SK-N-SH treated with all-trans-retinoic acid at 6 μM for 48 hours (cell line): ENCODE measurements at regions not wholly inside any gene's neighbourhood (a gene's known extent, or its start where the extent isn't known, plus 50 kb on each side); places are given as distances from the start of the nearest gene placed in this dataset.

Source experiments
- ATAC-seq: fragments of 200-7000 bp; cut with Tn5 transposase; 3 replicates; pipeline ENCODE4 v1.9.1; 2020; ENCODE audit warnings: mild to moderate bottlenecking, moderate library complexity
- ARNTL ChIP-seq: fragments of 450-650 bp; formaldehyde crosslinking; IDR thresholded peaks from 2 replicates; pipeline ENCODE4 v1.5.0; 2020; ENCODE audit warnings: low read depth, mild to moderate bottlenecking, moderate library complexity, borderline replicate concordance
- BACH2 ChIP-seq: fragments of 250-450 bp; sonication (Bioruptor Pico); IDR thresholded peaks from 2 replicates; pipeline ENCODE4 v1.9.0; 2021; ENCODE audit warnings: mild to moderate bottlenecking, borderline replicate concordance
- CSDC2 ChIP-seq: fragments of 250-450 bp; sonication (Bioruptor Pico); IDR thresholded peaks from 2 replicates; pipeline ENCODE4 v1.5.0; 2020; ENCODE audit warnings: mild to moderate bottlenecking, moderate library complexity
- ESRRG ChIP-seq: fragments of 250-450 bp; sonication (Bioruptor Pico); IDR thresholded peaks from 2 replicates; pipeline ENCODE4 v1.6.1; 2021; ENCODE audit warnings: mild to moderate bottlenecking
- GLIS3 ChIP-seq: fragments of 250-450 bp; sonication (Bioruptor Pico); IDR thresholded peaks from 2 replicates; pipeline ENCODE4 v1.5.0; 2020; ENCODE audit warnings: mild to moderate bottlenecking, moderate library complexity
- ISL1 ChIP-seq: fragments of 250-450 bp; sonication (Bioruptor Pico); IDR thresholded peaks from 2 replicates; pipeline ENCODE4 v2.1.2; 2022; ENCODE audit warnings: mild to moderate bottlenecking, moderate library complexity
- OSR1 ChIP-seq: fragments of 250-450 bp; sonication (Bioruptor Pico); IDR thresholded peaks from 2 replicates; pipeline ENCODE4 v1.8.0; 2022; ENCODE audit warnings: moderate library complexity, mild to moderate bottlenecking, inconsistent platforms
- PPARA ChIP-seq: fragments of 250-450 bp; sonication (Bioruptor Pico); IDR thresholded peaks from 2 replicates; pipeline ENCODE4 v1.5.0; 2020; ENCODE audit warnings: mild to moderate bottlenecking, borderline replicate concordance
- RARB ChIP-seq: fragments of 250-450 bp; sonication (Bioruptor Pico); IDR thresholded peaks from 2 replicates; pipeline ENCODE4 v1.8.0; 2021; ENCODE audit warnings: mild to moderate bottlenecking, moderate library complexity
- SNAI2 ChIP-seq: fragments of 250-450 bp; sonication (Bioruptor Pico); IDR thresholded peaks from 2 replicates; pipeline ENCODE4 v1.5.0; 2020; ENCODE audit warnings: mild to moderate bottlenecking, moderate library complexity
- TCF4 ChIP-seq: fragments of 250-450 bp; sonication (Bioruptor Pico); IDR thresholded peaks from 2 replicates; pipeline ENCODE4 v1.8.0; 2021; ENCODE audit warnings: mild to moderate bottlenecking, moderate library complexity, borderline replicate concordance
- TOX ChIP-seq: fragments of 250-450 bp; sonication (Bioruptor Pico); IDR thresholded peaks from 2 replicates; pipeline ENCODE4 v1.8.0; 2021; ENCODE audit warnings: mild to moderate bottlenecking, moderate library complexity, borderline replicate concordance
- ZC3H10 ChIP-seq: fragments of 250-450 bp; sonication (Bioruptor Pico); IDR thresholded peaks from 2 replicates; pipeline ENCODE4 v1.5.1; 2021; ENCODE audit warnings: mild to moderate bottlenecking, moderate library complexity
- ZFP3 ChIP-seq: fragments of 250-450 bp; sonication (Bioruptor Pico); IDR thresholded peaks from 2 replicates; pipeline ENCODE4 v1.5.0; 2020; ENCODE audit warnings: mild to moderate bottlenecking, moderate library complexity
- ZNF565 ChIP-seq: fragments of 450-650 bp; formaldehyde crosslinking; conservative IDR thresholded peaks from 2 replicates; pipeline ENCODE4 v1.5.0; 2020; ENCODE audit warnings: low read depth, mild to moderate bottlenecking, moderate library complexity
- ZNF70 ChIP-seq: fragments of 450-650 bp; formaldehyde crosslinking; IDR thresholded peaks from 2 replicates; pipeline ENCODE4 v1.5.0; 2020; ENCODE audit warnings: mild to moderate bottlenecking, moderate library complexity
- ZNF8 ChIP-seq: fragments of 450-650 bp; formaldehyde crosslinking; IDR thresholded peaks from 2 replicates; pipeline ENCODE4 v1.5.0; 2020; ENCODE audit warnings: mild to moderate bottlenecking, moderate library complexity
- TF ChIP-seq, protein P1 (sequence below): fragments of 250-450 bp; sonication (Bioruptor Pico); IDR thresholded peaks from 2 replicates; pipeline ENCODE4 v1.5.0; 2020; ENCODE audit warnings: mild to moderate bottlenecking, moderate library complexity
- TF ChIP-seq, protein P2 (sequence below): fragments of 250-450 bp; sonication (Bioruptor Pico); IDR thresholded peaks from 2 replicates; pipeline ENCODE4 v1.5.1; 2020; ENCODE audit warnings: low read depth, mild to moderate bottlenecking, moderate library complexity
- TF ChIP-seq, protein P3 (sequence below): fragments of 250-450 bp; sonication (Bioruptor Pico); IDR thresholded peaks from 2 replicates; pipeline ENCODE4 v1.8.0; 2020; ENCODE audit warnings: mild to moderate bottlenecking, moderate library complexity, borderline replicate concordance
- TF ChIP-seq, protein P4 (sequence below): fragments of 250-450 bp; sonication (Bioruptor Pico); IDR thresholded peaks from 2 replicates; pipeline ENCODE4 v1.5.1; 2021; ENCODE audit warnings: mild to moderate bottlenecking, moderate library complexity
- TF ChIP-seq, protein P5 (sequence below): fragments of 250-450 bp; sonication (Bioruptor Pico); IDR thresholded peaks from 2 replicates; pipeline ENCODE4 v1.8.0; 2021; ENCODE audit warnings: low read depth, mild to moderate bottlenecking, moderate library complexity, borderline replicate concordance

DNA sequence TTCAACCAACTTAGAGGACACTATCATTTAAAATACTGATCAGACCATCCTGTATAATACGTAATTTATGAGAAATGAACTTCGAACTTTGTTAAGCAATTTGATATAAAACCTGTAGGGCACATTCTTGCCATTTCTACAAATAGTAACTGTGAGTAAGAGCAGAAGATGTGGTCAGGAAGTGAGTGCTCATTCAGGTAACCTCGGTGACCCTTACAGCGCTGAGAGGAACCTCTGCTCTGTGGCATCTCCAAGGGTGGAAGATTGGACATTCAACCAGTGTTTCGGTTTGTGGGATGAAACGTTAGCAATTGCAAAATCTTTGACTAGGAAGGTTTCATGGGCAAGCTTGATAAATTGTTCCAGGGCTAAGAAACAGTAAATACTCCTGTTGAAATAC lies 194.8 kb upstream of the IRX2 start:
- no peak for ATAC-seq
- TF ChIP-seq TCF4 (CRISPR knock-in tag), result no peak
- TF ChIP-seq CSDC2 (CRISPR knock-in tag), result no peak
- TF ChIP-seq ZFP3 (CRISPR knock-in tag), result no peak
- TF ChIP-seq ISL1, result no peak
- TF ChIP-seq ZC3H10 (CRISPR knock-in tag), result no peak
- no peak for TF ChIP-seq TOX (CRISPR knock-in tag)
- TF ChIP-seq, protein P1, sequence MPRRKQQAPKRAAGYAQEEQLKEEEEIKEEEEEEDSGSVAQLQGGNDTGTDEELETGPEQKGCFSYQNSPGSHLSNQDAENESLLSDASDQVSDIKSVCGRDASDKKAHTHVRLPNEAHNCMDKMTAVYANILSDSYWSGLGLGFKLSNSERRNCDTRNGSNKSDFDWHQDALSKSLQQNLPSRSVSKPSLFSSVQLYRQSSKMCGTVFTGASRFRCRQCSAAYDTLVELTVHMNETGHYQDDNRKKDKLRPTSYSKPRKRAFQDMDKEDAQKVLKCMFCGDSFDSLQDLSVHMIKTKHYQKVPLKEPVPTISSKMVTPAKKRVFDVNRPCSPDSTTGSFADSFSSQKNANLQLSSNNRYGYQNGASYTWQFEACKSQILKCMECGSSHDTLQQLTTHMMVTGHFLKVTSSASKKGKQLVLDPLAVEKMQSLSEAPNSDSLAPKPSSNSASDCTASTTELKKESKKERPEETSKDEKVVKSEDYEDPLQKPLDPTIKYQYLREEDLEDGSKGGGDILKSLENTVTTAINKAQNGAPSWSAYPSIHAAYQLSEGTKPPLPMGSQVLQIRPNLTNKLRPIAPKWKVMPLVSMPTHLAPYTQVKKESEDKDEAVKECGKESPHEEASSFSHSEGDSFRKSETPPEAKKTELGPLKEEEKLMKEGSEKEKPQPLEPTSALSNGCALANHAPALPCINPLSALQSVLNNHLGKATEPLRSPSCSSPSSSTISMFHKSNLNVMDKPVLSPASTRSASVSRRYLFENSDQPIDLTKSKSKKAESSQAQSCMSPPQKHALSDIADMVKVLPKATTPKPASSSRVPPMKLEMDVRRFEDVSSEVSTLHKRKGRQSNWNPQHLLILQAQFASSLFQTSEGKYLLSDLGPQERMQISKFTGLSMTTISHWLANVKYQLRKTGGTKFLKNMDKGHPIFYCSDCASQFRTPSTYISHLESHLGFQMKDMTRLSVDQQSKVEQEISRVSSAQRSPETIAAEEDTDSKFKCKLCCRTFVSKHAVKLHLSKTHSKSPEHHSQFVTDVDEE (CRISPR knock-in tag), result no peak
- no peak for TF ChIP-seq RARB (CRISPR knock-in tag)
- TF ChIP-seq BACH2 (CRISPR knock-in tag), result no peak
- no peak for TF ChIP-seq ZNF8 (CRISPR knock-in tag)
- TF ChIP-seq, protein P2, sequence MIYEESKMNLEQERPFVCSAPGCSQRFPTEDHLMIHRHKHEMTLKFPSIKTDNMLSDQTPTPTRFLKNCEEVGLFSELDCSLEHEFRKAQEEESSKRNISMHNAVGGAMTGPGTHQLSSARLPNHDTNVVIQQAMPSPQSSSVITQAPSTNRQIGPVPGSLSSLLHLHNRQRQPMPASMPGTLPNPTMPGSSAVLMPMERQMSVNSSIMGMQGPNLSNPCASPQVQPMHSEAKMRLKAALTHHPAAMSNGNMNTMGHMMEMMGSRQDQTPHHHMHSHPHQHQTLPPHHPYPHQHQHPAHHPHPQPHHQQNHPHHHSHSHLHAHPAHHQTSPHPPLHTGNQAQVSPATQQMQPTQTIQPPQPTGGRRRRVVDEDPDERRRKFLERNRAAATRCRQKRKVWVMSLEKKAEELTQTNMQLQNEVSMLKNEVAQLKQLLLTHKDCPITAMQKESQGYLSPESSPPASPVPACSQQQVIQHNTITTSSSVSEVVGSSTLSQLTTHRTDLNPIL (CRISPR knock-in tag), result no peak

DNA sequence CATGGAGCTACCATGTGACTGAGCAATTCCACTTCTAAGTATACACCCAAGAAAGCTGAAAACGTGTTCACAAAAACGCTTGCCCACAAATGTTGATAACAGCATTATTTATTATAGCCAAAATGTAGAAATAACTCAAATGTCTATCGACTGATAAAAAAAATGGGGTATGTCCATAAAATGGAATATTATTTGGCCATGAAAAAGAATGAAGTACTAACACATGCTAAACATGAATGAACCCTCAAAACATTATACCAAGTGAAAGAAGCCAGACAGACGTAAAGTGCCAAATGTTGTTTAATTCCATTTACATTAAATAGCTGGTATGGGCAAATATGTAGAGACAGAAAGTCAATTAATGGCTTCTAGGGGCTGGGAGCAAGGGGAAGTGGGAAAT lies 184.9 kb upstream of the IRX2 start:
- peak; percentile 62 for TF ChIP-seq ZNF8 (CRISPR knock-in tag)
- no peak for TF ChIP-seq ISL1
- no peak for ATAC-seq

DNA sequence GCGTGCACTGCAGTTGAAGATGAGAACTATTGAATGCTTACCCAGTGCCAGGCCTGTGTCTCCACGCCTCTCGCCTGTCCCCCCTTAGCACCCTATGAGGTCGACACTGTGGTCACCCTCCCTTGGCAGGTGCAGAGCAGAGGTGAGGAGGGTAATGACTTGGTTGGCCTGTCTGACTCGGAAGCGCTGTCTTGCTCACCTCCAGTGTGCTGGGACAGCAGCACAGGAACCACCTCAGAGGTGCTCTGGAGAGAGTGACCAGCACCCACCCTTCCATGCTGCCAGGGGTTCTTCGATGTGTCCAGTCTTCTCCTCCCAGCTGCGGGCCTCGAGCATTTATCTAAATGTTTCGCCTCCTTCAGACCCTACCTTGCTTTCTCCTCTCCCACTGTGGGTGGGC lies 178.3 kb upstream of the IRX2 start:
- no peak for TF ChIP-seq RARB (CRISPR knock-in tag)
- no peak for TF ChIP-seq ARNTL (CRISPR knock-in tag)
- no peak for TF ChIP-seq ZNF8 (CRISPR knock-in tag)
- no peak for TF ChIP-seq ESRRG (CRISPR knock-in tag)
- TF ChIP-seq, protein P1 (CRISPR knock-in tag), result no peak
- no peak for TF ChIP-seq SNAI2 (CRISPR knock-in tag)
- no peak for TF ChIP-seq GLIS3
- TF ChIP-seq, protein P3, sequence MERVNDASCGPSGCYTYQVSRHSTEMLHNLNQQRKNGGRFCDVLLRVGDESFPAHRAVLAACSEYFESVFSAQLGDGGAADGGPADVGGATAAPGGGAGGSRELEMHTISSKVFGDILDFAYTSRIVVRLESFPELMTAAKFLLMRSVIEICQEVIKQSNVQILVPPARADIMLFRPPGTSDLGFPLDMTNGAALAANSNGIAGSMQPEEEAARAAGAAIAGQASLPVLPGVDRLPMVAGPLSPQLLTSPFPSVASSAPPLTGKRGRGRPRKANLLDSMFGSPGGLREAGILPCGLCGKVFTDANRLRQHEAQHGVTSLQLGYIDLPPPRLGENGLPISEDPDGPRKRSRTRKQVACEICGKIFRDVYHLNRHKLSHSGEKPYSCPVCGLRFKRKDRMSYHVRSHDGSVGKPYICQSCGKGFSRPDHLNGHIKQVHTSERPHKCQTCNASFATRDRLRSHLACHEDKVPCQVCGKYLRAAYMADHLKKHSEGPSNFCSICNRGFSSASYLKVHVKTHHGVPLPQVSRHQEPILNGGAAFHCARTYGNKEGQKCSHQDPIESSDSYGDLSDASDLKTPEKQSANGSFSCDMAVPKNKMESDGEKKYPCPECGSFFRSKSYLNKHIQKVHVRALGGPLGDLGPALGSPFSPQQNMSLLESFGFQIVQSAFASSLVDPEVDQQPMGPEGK (CRISPR knock-in tag), result no peak
- TF ChIP-seq, protein P4, sequence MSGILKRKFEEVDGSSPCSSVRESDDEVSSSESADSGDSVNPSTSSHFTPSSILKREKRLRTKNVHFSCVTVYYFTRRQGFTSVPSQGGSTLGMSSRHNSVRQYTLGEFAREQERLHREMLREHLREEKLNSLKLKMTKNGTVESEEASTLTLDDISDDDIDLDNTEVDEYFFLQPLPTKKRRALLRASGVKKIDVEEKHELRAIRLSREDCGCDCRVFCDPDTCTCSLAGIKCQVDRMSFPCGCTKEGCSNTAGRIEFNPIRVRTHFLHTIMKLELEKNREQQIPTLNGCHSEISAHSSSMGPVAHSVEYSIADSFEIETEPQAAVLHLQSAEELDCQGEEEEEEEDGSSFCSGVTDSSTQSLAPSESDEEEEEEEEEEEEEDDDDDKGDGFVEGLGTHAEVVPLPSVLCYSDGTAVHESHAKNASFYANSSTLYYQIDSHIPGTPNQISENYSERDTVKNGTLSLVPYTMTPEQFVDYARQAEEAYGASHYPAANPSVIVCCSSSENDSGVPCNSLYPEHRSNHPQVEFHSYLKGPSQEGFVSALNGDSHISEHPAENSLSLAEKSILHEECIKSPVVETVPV (CRISPR knock-in tag), result no peak
- TF ChIP-seq ZNF70 (CRISPR knock-in tag), result no peak
- TF ChIP-seq ISL1, result no peak
- TF ChIP-seq, protein P5, sequence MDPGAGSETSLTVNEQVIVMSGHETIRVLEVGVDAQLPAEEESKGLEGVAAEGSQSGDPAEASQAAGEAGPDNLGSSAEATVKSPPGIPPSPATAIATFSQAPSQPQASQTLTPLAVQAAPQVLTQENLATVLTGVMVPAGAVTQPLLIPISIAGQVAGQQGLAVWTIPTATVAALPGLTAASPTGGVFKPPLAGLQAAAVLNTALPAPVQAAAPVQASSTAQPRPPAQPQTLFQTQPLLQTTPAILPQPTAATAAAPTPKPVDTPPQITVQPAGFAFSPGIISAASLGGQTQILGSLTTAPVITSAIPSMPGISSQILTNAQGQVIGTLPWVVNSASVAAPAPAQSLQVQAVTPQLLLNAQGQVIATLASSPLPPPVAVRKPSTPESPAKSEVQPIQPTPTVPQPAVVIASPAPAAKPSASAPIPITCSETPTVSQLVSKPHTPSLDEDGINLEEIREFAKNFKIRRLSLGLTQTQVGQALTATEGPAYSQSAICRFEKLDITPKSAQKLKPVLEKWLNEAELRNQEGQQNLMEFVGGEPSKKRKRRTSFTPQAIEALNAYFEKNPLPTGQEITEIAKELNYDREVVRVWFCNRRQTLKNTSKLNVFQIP (CRISPR knock-in tag), result no peak
- no peak for TF ChIP-seq OSR1
- TF ChIP-seq CSDC2 (CRISPR knock-in tag), result no peak
- no peak for TF ChIP-seq ZNF565 (CRISPR knock-in tag)
- TF ChIP-seq PPARA, result no peak
- TF ChIP-seq, all 23 proteins: peak for 0

More for the DNA sequence above, 178.3 kb upstream of the IRX2 start:
- ATAC-seq, result no peak
